ENCODE measurements at regions not wholly inside any gene's neighbourhood (a gene's known extent, or its start where the extent isn't known, plus 50 kb on each side); places are given as distances from the start of the nearest gene placed in this dataset.

- no peak for DNase-seq
Measured at GRCh38 chr5:24805230-24805629, 160.5 kb upstream of the CDH10 start.

DNA sequence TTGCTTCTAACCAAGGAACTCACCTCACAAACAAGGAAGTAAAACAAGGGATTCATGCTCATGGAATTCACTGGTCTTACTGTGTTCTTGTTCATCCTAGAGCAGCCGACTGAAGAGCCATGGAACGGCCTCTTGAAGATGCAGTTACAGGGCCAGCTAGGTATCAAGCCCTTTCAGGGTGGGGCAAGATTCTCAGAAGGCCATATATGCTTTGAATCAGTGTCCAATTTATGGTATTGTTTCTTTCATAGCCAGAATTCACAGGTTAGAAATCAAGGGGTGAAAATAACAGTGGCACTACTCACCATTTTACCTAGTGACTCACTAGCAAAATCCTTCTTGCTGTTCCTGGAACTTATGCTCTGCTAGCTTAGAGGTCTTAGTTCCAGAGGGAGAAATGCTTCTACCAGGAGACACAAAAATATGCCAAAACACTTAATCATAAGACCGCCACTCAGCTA lies 159.5 kb upstream of the CDH10 start:
- DNase-seq = no peak

GRCh38 chr5:24791326-24791725 lies 146.5 kb upstream of the CDH10 start:
- DNase-seq = no peak

DNA sequence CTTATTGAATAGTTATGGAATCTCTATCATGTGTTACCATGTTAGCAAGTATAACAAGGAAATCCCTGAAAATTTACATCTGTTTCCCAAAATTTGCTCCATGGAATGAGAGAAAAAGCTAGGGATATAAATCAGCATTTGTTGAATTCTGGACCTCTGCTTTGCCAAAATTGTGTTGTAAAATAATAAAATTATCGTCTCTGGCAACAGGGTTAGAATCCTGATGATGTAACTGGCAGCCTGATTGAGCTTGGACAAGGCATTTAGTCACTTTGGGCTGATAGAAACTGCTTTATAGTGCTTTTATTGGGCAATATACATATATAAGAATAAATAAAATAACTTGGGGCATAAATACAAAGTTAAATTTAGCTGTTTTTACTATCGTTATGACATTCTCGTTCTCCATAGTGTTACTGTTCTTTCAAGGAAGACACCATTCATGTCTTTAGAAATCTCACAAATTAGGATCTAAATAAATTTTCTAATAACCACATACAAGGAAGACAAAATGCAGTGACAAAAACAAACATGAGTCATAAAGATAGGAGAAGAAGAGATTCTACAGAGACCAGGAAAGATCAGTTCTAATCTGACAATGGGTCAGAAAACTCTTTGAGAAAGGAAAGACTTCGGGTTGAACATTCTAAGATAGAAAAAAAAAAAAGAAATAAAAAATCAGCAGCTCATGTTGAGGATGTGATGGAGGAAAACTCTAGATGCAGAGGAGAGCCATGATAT lies 145.0 kb upstream of the CDH10 start:
- DNase-seq = no peak

DNA sequence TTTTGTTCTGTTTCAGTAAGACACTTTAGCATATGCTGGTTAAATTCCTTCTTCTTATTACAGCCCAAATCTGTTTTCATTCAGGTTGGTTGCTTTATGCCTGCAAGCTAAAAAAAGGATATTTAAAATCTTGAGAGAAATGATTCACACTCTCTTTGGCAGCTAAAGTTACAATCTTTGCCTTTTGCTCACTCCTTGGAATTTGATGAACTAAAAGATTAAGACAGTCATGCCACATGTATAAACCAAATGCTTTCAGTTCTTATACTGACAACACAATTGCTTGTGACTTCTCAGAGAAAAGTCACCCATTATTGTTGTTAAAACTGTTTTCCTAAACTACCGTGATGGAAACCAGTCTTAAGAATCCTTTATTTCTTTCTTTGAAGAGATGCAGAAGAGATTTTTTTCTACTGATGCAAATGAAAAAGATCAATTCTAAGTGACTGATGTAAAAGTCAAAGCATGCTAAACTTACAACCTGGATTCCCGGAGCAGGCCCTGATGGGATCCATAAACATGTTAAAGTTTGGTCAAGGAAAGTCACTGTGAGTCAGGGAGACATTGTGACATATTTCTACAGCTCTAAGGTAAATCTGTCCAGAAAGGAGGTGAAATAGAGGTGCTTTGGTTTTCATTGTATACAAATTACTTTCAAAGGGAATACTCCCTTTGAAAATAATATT lies 144.2 kb upstream of the CDH10 start:
- DNase-seq = no peak

DNA sequence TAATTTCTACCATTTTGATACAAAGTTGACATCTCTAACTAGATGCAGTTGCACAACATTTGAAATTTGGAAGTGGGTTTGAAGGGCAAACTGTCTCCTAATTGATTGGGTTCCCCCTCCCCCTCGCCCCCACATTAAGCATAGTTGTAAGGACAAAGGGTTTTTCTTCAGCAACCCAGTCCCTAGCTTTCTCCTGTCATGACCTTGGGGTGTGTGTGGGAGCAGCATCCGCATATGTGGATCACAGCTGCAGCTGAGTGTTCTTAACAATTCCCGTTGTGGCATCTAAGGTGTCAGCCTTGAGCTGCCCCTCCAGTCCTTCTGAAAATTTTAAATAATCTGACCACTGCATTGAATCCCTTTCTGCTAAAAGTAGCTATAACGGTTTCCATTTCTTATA lies 141.3 kb upstream of the CDH10 start:
- DNase-seq = no peak

DNA sequence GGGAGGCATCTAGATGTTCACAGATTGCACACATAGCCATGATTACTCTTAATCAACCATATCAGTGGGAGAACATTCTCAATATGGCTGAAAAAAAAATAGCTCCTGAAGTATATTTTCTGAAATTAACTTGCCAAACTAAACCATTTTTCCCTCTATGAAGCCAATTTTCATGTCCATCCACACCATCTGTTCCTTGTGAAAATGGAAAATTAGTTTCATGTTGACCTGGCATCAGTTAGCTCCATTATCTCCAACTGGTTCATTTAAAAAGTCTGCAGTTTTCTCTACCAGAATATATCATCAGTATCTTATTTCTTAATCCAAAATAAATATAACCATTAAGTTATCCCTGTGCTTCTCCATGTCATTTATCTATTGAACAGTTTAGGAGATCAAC lies 138.8 kb upstream of the CDH10 start:
- no peak for DNase-seq

DNA sequence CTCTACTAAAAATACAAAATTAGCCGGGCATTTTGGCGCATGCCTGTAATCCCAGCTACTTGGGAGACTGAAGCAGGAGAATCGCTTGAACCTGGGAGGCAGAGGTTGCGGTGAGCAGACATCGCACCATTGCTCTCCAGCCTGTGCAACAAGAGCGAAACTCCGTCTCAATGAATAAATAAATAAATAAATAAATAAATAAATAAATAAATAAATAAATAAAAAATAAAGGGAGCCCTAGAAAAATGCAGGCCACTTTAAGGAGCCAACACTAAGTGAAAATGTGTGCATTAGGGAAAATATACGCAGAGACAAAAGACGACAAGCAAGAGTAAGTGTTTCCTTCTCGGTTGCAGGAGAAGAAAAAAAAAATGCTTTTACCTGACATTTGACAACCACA lies 132.6 kb upstream of the CDH10 start:
- DNase-seq = no peak

DNA sequence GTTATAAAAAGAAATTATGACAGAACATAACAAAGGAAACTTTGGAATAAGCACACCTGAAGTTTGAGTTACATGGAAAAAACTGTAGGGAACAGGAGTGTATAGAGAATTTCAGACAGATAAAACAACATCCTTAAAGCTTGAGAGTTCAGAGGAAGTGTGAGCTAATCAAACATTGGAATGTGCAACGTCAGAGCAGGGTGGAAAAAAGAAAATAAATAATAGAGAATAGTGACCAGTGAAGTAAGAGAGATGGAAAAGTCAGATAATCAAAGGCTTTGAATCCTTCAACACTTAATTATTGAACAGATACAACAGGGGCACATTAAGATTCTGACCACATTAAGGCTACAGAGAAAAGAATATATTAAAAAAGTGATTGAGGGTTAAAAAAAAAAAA lies 128.5 kb upstream of the CDH10 start:
- no peak for DNase-seq

GRCh38 chr5:24767086-24767485 lies 122.3 kb upstream of the CDH10 start:
- no peak for DNase-seq

DNA sequence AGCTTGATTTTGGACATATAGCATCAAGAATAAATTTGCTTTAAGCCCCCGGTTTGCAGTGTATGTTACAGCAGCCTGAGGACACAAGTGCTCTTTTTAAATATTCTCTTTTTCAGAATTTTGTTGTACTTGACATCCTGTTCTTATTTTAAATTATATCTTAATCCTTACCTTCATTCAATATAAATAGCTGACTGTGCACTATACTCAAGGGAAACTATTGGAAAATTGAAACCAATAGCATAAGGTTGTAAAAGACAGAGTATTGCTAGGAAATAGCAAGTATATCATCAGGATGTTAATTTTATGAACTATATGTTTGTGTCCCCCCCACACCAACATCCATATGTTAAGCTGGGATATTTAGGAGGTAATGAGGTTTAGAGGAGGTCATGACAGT lies 120.4 kb upstream of the CDH10 start:
- DNase-seq = no peak

DNA sequence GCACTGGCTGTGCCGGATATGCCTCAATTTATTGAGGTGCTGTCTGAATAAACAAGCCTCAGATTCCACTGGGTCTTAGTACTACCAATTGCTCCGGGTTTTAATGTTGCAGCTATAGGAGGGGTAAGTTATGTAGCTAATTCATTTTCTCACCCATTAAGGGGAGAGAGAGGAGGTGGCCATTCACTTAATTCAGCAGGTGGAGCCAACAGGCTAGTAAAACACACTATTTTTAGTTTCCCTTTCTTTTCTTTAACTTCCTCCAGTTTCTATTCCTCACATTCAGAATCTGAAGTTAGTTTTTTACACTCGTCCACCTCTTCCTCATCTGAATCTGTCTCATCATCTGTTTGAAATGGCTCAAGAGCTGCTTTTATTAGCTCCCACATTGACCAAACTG lies 105.6 kb upstream of the CDH10 start:
- no peak for DNase-seq

- no peak for DNase-seq
Measured at GRCh38 chr5:24749701-24750100, 104.9 kb upstream of the CDH10 start.

- no peak for DNase-seq
Measured at GRCh38 chr5:24747327-24747726, 102.5 kb upstream of the CDH10 start.

DNA sequence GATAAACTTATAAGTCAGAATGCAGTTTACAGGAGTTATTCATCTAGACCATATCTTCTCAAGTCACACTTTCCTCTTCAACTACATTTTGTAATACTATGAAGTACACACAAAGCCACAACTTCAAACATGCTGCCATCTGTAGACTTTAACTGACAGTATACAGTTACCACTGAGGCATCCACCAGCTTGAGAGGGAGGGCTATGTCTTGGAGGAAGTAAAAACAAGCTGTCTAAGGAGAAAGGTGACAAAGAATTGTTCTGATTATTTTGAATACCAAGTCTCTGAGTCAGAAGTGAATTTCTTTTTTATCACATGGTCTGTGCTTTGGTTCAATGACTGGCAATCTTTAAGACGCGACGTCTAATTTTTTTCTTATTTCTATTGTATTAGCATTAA lies 97.6 kb upstream of the CDH10 start:
- no peak for DNase-seq

GRCh38 chr5:24737163-24737562 lies 92.4 kb upstream of the CDH10 start:
- no peak for DNase-seq

- no peak for DNase-seq
Measured at GRCh38 chr5:24735284-24735683, 90.5 kb upstream of the CDH10 start.

GRCh38 chr5:24732184-24732583 lies 87.4 kb upstream of the CDH10 start:
- DNase-seq = no peak

DNA sequence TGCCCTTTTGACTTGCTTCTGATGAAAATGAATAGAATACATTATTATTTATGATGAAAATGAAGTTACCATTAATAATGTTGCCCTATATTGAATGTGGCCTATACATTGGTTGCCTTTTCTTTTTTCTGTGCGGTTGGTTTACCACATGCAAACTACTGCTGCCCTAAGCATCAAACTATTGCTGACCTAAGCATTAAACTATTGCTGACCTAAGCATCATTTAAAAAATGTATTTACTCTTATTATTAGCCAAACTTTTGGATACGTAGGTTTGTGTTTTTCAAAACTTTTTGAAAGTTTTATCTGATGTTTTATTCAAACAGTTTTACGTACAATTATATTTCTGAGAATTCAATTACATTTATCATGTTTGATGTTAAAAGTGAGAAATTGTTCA lies 76.0 kb upstream of the CDH10 start:
- no peak for DNase-seq

DNA sequence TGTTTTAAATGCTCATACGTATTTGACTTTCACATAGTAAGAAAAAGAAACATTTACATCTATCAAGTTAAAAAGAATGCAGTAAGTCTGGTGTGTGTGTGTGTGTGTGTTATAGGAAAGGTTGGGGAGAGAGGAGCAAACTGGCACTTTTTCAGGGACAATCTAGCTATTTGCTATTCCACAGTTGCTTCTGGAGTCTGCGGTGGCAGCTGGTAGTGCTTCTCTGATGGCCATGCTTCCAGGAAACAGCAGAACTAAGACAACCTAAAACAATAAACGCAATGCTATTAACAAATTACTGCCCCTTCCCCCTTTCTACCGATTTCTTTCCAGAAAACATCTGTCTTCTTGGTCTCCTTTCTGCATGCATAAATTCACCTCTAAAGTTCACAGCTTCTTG lies 70.0 kb upstream of the CDH10 start:
- no peak for DNase-seq

GRCh38 chr5:24712947-24713346 lies 68.2 kb upstream of the CDH10 start:
- DNase-seq = no peak

DNA sequence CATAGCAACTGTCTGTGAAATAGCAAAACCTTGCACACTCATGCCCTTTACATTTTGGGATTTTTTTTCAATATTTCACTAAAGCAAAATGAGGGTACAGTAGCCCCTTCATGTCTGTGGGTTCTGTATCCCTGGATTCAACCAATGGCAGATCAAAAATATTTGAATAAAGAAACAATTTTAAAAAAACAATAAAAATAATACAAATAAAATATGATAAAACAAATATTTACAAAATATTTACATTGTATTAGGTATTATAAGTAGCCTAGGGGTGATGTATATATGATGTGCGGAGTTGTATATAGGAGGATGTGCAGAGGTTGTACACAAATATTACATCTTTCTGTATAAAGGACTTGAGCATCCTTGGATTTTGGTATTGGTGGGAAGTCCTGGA lies 67.3 kb upstream of the CDH10 start:
- no peak for DNase-seq

DNA sequence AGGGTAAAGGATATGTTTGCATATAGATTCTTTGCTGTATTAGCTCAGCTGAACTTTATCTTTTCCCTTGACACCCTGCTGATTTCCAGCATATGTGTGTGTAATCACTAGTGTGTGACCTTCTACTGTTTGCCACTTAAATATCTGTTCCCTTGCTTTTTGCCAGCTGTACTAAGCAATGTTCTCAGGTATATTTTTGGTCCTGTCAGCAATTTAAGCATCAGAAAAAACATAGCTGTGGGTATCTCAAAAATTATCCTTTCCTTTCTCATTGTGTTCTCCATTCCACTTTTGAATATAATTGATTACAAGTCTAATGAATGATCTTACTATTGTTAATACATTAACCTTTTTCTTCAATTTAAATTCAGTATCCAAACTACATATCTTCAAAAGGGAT lies 59.2 kb upstream of the CDH10 start:
- no peak for DNase-seq
